ENCODE measurements at regions not wholly inside any gene's neighbourhood (a gene's known extent, or its start where the extent isn't known, plus 50 kb on each side); places are given as distances from the start of the nearest gene placed in this dataset.

DNA sequence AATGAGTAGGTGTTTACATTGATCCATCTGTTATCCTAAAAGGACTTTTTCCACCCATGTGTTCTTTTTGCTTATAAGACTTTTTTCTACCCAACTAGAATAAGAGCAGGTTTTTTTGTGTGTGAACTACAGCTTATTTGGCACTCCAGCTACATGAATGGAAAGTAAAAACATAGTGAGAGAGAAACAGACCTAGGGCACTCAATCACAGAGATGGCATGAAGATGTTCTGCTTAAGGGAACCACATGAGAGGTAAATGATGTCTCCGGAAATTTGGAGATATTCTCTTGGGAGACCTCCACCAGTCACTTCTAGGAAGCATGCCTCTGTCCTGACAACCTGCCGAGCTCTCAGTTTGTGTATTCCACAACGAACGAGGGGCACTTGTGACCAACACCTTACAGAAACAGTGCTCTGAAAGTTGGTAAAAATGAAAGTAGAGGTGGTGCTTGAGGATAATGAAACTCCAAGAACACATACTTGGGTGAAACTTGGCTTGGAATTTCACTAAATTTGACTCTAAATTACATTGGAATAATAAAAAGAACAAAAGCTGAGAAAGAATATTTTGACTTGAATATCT, 788.4 kb upstream of the GALNTL6 start:
- Histone ChIP-seq H3K79me2 (replicated peaks; ENCODE audit: insufficient read depth) (no peaks in the 10 kb centered on the region), H3K36me3 (ENCODE audit: insufficient read depth) (no peaks in the 10 kb centered on the region), H3K27ac (ENCODE audit: low read depth) (no peak overlapping the region), H2AFZ (peak overlapping the region; percentile 64), H3K4me1 (ENCODE audit: insufficient read depth) (peaks cover 49% of the 10 kb centered on the region), H4K20me1 (replicated peaks; ENCODE audit: insufficient read depth) (no peaks in the 10 kb centered on the region), H3K4me3 (no peak overlapping the region), H3K27me3 (ENCODE audit: insufficient read depth) (no peaks in the 10 kb centered on the region), H3K9me2 (ENCODE audit: insufficient read depth) (peaks cover 5% of the 10 kb centered on the region; the same call in 1 of the 2 replicates), H3F3A (replicated peaks; ENCODE audit: low read depth) (no peaks in the 10 kb centered on the region), H3K4me2 (no peak overlapping the region)
- H3K9me3 Mint-ChIP-seq = peaks cover 13% of the 10 kb centered on the region
- no peak for DNase-seq (ENCODE audit: low spot score)
- H3K4me1 Mint-ChIP-seq = peaks cover 34% of the 10 kb centered on the region
- ATAC-seq = no peak
- peaks cover 19% of the 10 kb centered on the region; the same call in 2 of the 3 replicates for H3K36me3 Mint-ChIP-seq (ENCODE audit: low read depth)
- TF ChIP-seq, protein P1, sequence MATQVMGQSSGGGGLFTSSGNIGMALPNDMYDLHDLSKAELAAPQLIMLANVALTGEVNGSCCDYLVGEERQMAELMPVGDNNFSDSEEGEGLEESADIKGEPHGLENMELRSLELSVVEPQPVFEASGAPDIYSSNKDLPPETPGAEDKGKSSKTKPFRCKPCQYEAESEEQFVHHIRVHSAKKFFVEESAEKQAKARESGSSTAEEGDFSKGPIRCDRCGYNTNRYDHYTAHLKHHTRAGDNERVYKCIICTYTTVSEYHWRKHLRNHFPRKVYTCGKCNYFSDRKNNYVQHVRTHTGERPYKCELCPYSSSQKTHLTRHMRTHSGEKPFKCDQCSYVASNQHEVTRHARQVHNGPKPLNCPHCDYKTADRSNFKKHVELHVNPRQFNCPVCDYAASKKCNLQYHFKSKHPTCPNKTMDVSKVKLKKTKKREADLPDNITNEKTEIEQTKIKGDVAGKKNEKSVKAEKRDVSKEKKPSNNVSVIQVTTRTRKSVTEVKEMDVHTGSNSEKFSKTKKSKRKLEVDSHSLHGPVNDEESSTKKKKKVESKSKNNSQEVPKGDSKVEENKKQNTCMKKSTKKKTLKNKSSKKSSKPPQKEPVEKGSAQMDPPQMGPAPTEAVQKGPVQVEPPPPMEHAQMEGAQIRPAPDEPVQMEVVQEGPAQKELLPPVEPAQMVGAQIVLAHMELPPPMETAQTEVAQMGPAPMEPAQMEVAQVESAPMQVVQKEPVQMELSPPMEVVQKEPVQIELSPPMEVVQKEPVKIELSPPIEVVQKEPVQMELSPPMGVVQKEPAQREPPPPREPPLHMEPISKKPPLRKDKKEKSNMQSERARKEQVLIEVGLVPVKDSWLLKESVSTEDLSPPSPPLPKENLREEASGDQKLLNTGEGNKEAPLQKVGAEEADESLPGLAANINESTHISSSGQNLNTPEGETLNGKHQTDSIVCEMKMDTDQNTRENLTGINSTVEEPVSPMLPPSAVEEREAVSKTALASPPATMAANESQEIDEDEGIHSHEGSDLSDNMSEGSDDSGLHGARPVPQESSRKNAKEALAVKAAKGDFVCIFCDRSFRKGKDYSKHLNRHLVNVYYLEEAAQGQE (IDR thresholded peaks at IDR 0.05; ENCODE audit: unreplicated experiment) = no peak
- TF ChIP-seq ETS1 (IDR thresholded peaks at IDR 0.05) = no peak
- TF ChIP-seq EZH2phosphoT487 (IDR thresholded peaks at IDR 0.05; ENCODE audit: unreplicated experiment) = no peak
- no peak for TF ChIP-seq ZNF114 (CRISPR knock-in tag; IDR thresholded peaks at IDR 0.05)
- no peak for TF ChIP-seq ZNF331 (CRISPR knock-in tag; IDR thresholded peaks at IDR 0.05; ENCODE audit: low read depth)
- TF ChIP-seq, protein P2, sequence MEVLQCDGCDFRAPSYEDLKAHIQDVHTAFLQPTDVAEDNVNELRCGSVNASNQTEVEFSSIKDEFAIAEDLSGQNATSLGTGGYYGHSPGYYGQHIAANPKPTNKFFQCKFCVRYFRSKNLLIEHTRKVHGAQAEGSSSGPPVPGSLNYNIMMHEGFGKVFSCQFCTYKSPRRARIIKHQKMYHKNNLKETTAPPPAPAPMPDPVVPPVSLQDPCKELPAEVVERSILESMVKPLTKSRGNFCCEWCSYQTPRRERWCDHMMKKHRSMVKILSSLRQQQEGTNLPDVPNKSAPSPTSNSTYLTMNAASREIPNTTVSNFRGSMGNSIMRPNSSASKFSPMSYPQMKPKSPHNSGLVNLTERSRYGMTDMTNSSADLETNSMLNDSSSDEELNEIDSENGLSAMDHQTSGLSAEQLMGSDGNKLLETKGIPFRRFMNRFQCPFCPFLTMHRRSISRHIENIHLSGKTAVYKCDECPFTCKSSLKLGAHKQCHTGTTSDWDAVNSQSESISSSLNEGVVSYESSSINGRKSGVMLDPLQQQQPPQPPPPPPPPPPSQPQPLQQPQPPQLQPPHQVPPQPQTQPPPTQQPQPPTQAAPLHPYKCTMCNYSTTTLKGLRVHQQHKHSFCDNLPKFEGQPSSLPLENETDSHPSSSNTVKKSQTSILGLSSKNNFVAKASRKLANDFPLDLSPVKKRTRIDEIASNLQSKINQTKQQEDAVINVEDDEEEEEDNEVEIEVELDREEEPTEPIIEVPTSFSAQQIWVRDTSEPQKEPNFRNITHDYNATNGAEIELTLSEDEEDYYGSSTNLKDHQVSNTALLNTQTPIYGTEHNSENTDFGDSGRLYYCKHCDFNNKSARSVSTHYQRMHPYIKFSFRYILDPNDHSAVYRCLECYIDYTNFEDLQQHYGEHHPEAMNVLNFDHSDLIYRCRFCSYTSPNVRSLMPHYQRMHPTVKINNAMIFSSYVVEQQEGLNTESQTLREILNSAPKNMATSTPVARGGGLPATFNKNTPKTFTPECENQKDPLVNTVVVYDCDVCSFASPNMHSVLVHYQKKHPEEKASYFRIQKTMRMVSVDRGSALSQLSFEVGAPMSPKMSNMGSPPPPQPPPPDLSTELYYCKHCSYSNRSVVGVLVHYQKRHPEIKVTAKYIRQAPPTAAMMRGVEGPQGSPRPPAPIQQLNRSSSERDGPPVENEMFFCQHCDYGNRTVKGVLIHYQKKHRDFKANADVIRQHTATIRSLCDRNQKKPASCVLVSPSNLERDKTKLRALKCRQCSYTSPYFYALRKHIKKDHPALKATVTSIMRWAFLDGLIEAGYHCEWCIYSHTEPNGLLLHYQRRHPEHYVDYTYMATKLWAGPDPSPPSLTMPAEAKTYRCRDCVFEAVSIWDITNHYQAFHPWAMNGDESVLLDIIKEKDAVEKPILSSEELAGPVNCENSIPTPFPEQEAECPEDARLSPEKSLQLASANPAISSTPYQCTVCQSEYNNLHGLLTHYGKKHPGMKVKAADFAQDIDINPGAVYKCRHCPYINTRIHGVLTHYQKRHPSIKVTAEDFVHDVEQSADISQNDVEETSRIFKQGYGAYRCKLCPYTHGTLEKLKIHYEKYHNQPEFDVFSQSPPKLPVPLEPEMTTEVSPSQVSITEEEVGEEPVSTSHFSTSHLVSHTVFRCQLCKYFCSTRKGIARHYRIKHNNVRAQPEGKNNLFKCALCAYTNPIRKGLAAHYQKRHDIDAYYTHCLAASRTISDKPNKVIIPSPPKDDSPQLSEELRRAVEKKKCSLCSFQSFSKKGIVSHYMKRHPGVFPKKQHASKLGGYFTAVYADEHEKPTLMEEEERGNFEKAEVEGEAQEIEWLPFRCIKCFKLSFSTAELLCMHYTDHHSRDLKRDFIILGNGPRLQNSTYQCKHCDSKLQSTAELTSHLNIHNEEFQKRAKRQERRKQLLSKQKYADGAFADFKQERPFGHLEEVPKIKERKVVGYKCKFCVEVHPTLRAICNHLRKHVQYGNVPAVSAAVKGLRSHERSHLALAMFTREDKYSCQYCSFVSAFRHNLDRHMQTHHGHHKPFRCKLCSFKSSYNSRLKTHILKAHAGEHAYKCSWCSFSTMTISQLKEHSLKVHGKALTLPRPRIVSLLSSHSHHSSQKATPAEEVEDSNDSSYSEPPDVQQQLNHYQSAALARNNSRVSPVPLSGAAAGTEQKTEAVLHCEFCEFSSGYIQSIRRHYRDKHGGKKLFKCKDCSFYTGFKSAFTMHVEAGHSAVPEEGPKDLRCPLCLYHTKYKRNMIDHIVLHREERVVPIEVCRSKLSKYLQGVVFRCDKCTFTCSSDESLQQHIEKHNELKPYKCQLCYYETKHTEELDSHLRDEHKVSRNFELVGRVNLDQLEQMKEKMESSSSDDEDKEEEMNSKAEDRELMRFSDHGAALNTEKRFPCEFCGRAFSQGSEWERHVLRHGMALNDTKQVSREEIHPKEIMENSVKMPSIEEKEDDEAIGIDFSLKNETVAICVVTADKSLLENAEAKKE (CRISPR knock-in tag; IDR thresholded peaks at IDR 0.05) = no peak
- TF ChIP-seq EZH2 (IDR thresholded peaks at IDR 0.05; ENCODE audit: low read depth, unreplicated experiment) = no peak
- no peak for TF ChIP-seq CREB1 (CRISPR knock-in tag; IDR thresholded peaks at IDR 0.05; ENCODE audit: low read depth)
- no peak for TF ChIP-seq STAT1 (IDR thresholded peaks at IDR 0.05; ENCODE audit: unreplicated experiment)
- TF ChIP-seq NANOG (IDR thresholded peaks at IDR 0.05; ENCODE audit: borderline replicate concordance) = no peak
- TF ChIP-seq JUNB (IDR thresholded peaks at IDR 0.05; ENCODE audit: unreplicated experiment) = no peak
- no peak for TF ChIP-seq CTCF (conservative IDR thresholded peaks at IDR 0.05; ENCODE audit: low read depth in 2 of 2)
- no peak for TF ChIP-seq POLR2AphosphoS5 (IDR thresholded peaks at IDR 0.05; ENCODE audit: low read depth)
- no peak overlapping the region for H3K27ac Mint-ChIP-seq
- H3K27me3 Mint-ChIP-seq (ENCODE audit: insufficient read depth, low read depth, poor library complexity) = no peaks in the 10 kb centered on the region
- no peak overlapping the region for H3K4me3 Mint-ChIP-seq

Data from GM23338 (cell line).